GM12892 (cell line): ENCODE measurements at regions not wholly inside any gene's neighbourhood (a gene's known extent, or its start where the extent isn't known, plus 50 kb on each side); places are given as distances from the start of the nearest gene placed in this dataset.

ENCODE experiments used
- POLR2A ChIP-seq: IDR thresholded peaks from 2 replicates; pipeline ENCODE4 v1.6.1; 2011; ENCODE audit warnings: low read depth, low read length, control low read depth
- POLR2AphosphoS5 ChIP-seq: IDR thresholded peaks from 2 replicates; pipeline ENCODE4 v1.6.1; 2011; ENCODE audit warnings: low read depth, low read length, control low read depth
- TAF1 ChIP-seq: IDR thresholded peaks from 2 replicates; pipeline ENCODE4 v1.6.1; 2011; ENCODE audit warnings: low read depth, mild to moderate bottlenecking, control low read depth, low read length, borderline replicate concordance

- TF ChIP-seq POLR2AphosphoS5 = no peak
- no peak for TF ChIP-seq POLR2A
- TF ChIP-seq TAF1 = no peak
Measured at GRCh38 chr5:2109566-2109965, 226.8 kb upstream of the IRX4 start.
